SK-N-MC (cell line): ENCODE measurements at regions not wholly inside any gene's neighbourhood (a gene's known extent, or its start where the extent isn't known, plus 50 kb on each side); places are given as distances from the start of the nearest gene placed in this dataset.

ENCODE experiments used
- DNase-seq: peaks from one replicate; pipeline ENCODE4 v3.0.0-alpha.2; 2011; ENCODE audit warnings: low read depth, low spot score
- H3K27ac ChIP-seq: fragments of 200-600 bp; sonication (generic); 2 replicates; pipeline ENCODE4 v1.5.1; 2016; ENCODE audit warnings: mixed run types
- H3K36me3 ChIP-seq: fragments of 200-600 bp; sonication (generic); 2 replicates; pipeline ENCODE4 v1.6.1; 2017; ENCODE audit warnings: antibody characterized with exemption, low read length, mixed read lengths; ENCODE audit not compliant: insufficient read depth
- H3K4me3 ChIP-seq: fragments of 200-600 bp; sonication (generic); 2 replicates; pipeline ENCODE4 v1.5.1; 2016
- H3K9ac ChIP-seq: fragments of 200-600 bp; sonication (generic); 2 replicates; pipeline ENCODE4 v1.8.0; 2017; ENCODE audit warnings: mixed run types, mixed read lengths; ENCODE audit not compliant: insufficient read length
- H3K9me3 ChIP-seq: fragments of 200-600 bp; sonication (generic); 2 replicates; pipeline ENCODE4 v1.6.1; 2017; ENCODE audit warnings: low read depth, mild to moderate bottlenecking, antibody characterized with exemption, low read length, moderate library complexity, mixed read lengths
- EZH2 ChIP-seq: fragments of 200-600 bp; sonication (generic); IDR thresholded peaks from one replicate; pipeline ENCODE4 v1.6.1; 2017; ENCODE audit warnings: antibody characterized with exemption
- FOXP2 ChIP-seq: optimal IDR thresholded peaks from 2 replicates; pipeline ENCODE3; 2011; ENCODE audit warnings: mild to moderate bottlenecking, moderate library complexity; ENCODE audit not compliant: insufficient read depth; ENCODE audit errors: extremely low read length, control extremely low read depth
- POLR2AphosphoS5 ChIP-seq: IDR thresholded peaks from 2 replicates; pipeline ENCODE4 v1.6.1; 2012; ENCODE audit warnings: mild to moderate bottlenecking, low read depth, low read length, borderline replicate concordance

DNA sequence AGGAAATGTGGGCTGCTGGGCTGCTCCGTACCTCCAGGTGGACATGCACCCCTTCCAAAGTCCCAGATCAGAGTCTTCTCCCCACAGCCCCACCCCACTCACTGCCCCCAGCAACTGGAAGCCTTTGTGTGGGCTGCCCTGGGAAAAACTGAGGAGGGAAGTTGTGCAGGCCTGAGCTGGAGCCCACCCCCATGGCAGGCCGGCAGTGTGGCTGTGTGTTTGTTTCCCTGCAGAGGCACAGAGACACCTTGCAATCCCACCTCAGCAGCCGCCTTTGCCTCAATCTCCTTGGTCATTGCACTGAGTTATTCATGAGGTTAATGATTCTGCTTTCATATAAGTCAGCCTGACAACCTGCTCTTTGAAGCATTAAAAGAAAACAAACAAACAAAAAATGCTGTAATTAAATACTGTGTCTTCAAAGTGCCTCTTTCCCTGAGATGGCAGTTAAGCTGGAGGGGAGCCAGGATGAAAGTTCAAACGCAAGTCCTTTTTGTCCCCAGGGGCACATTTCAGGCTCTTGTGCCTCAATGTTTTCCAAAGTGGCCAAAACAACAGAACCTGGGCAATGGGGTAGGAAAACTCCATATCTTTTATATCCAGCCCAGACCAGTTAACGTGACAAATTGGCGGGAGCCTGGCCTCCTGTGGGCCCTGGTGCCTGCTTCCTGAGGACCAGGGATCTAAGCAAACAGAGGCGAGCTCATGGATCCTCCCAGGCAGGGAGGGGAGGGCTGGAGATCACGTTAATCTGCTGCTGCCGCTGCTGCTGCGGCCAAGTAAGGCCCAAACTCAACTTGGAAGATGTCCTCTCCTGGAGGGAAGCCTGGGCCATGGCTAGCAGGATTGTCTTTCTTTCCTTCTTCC, 51.9 kb upstream of the TSPAN11 start:
- no peak for TF ChIP-seq FOXP2
- no peak for TF ChIP-seq EZH2
- no peak for TF ChIP-seq POLR2AphosphoS5
- H3K9ac ChIP-seq, result no peak overlapping the region
- DNase-seq, result no peak
- H3K9me3 ChIP-seq, result no peaks in the 10 kb centered on the region
- no peak overlapping the region for H3K27ac ChIP-seq
- H3K36me3 ChIP-seq, result no peaks in the 10 kb centered on the region
- H3K4me3 ChIP-seq, result no peak overlapping the region

DNA sequence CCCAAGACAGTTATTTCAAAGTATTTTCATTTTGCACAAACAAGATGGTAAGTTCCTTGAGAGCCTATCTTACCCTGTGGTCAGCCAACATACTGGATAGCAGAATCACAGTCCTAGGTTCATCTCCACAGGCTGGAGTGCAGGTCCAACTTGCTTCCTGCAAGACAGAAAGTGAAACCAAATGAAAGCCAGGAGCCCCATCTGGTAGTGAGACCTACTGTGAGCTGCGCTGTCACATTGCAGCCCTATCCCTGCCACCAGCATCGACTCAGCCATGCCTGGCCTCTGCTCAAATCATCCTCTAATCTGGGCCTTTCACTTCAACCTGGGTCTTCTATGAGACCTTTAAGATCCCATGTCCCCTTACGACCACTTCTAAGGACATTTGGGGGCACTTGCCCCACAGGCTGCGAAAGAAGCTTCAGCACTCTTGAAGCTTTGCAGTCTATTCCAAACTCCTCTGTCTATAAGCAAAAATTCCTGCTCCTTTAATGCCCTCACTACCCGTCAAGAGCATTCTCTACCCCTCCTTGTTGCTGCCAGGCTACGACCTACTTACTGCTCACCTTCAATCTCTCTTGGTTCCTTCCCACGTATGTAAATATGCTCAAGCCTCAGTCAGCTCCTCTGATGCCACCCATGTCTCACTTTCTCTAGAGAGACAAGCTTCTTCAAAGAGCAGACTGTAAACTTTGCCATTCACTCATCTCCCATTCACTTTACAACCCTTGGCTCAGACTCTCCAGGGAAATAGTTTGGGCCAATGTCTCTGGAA, 55.9 kb upstream of the TSPAN11 start:
- no peak for TF ChIP-seq EZH2
- no peak for TF ChIP-seq POLR2AphosphoS5
- no peak for TF ChIP-seq FOXP2
- DNase-seq, result no peak
- H3K27ac ChIP-seq, result no peak overlapping the region

DNA sequence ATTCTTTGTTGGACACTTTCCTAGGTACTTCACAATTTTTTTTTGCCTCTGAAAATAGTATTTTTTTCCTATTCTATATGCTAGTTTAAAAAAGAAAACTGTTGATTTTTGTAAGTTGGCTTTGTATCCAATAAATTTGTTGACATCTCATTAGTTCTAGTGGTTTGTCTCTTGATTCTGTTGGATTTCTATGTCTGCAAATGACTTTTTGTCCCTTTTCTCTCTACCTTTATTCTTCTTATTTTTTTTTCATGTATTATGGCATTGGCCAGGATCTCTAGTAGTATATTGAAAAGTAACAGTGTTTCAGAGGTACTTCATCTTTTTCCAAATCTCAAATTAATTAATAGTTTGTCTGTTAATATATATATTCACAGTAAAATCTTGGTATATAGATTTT, 59.1 kb upstream of the TSPAN11 start:
- TF ChIP-seq POLR2AphosphoS5, result no peak
- no peak for TF ChIP-seq EZH2
- TF ChIP-seq FOXP2, result no peak
- Histone ChIP-seq H3K36me3 (no peaks in the 10 kb centered on the region), H3K27ac (no peak overlapping the region), H3K9me3 (peaks cover 5% of the 10 kb centered on the region; the same call in 1 of the 2 replicates), H3K4me3 (no peak overlapping the region), H3K9ac (no peak overlapping the region)
- DNase-seq, result no peak

More for the DNA sequence above, 55.9 kb upstream of the TSPAN11 start:
- Histone ChIP-seq H3K9ac (no peak overlapping the region), H3K9me3 (peaks cover 5% of the 10 kb centered on the region; the same call in 1 of the 2 replicates), H3K4me3 (no peak overlapping the region), H3K36me3 (no peaks in the 10 kb centered on the region)

DNA sequence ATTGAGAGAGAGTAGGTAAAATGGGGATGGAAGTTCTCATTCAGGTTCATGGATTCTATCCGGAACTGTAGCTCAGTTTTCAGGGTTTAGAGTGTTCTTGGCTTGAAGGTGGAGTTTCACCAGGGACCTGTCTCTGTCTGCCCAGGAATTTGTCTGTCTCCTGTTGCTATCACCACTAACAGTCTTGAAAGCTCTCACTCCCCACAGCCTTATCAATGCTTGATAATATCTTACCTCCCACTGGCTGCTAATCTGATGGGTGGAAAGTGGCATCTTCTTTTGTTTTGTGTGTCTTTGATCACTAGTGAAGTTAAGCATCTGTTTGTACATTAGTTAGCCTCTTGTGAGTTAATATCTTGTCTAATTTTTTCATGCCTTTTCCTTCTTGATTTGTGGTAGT, 60.3 kb upstream of the TSPAN11 start:
- TF ChIP-seq POLR2AphosphoS5 (no peak), EZH2 (no peak), FOXP2 (no peak)
- DNase-seq, result no peak
- Histone ChIP-seq H3K9ac (no peak overlapping the region), H3K9me3 (peaks cover 5% of the 10 kb centered on the region; the same call in 1 of the 2 replicates), H3K27ac (no peak overlapping the region), H3K4me3 (no peak overlapping the region), H3K36me3 (no peaks in the 10 kb centered on the region)

DNA sequence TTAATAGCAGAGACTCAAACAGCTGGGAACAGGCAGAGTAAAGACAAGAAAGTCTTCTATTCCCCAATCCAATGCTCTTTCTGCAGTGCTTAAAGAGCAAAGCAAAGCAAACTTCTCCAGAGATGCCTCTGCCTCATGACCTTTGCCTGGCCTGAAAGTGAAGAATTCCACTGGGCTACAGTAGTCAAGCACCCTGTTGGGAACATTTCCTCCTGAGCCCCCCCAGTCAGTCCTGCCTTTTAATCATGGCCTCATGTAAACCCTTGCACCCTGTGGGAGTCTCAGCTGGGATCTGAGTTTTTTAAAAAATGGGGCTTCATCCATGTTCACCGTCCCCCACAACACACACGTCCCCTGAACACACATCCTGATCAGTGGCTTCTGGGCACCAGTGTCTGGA, 62.7 kb upstream of the TSPAN11 start:
- Histone ChIP-seq H3K27ac (no peak overlapping the region), H3K9me3 (peaks cover 5% of the 10 kb centered on the region; the same call in 1 of the 2 replicates), H3K36me3 (no peaks in the 10 kb centered on the region), H3K4me3 (no peak overlapping the region), H3K9ac (no peak overlapping the region)
- TF ChIP-seq EZH2 (no peak), FOXP2 (no peak), POLR2AphosphoS5 (no peak)
- no peak for DNase-seq

DNA sequence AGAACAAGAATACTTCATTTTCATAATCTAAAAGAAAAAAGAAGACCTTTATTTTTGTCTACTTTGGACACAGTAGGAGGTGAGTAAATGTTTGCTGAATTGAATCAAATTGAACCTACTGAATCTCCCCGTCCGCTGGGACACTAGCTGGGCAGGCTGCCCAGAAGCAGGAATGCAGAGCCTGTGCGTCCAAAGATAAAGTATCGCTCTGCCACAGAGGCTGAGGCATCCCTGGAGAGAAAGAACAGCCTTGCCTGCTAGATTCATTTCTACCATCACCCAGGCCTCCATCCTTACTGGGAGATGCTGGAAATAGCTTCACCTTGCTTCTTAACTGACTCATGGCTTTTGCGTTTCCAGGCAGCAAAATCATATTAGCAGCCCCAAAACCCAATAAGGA, 64.1 kb upstream of the TSPAN11 start:
- no peak for TF ChIP-seq POLR2AphosphoS5
- no peak overlapping the region for H3K27ac ChIP-seq
- peaks cover 5% of the 10 kb centered on the region; the same call in 1 of the 2 replicates for H3K9me3 ChIP-seq
- no peak overlapping the region for H3K4me3 ChIP-seq
- no peak for DNase-seq
- H3K9ac ChIP-seq, result no peak overlapping the region
- no peaks in the 10 kb centered on the region for H3K36me3 ChIP-seq

DNA sequence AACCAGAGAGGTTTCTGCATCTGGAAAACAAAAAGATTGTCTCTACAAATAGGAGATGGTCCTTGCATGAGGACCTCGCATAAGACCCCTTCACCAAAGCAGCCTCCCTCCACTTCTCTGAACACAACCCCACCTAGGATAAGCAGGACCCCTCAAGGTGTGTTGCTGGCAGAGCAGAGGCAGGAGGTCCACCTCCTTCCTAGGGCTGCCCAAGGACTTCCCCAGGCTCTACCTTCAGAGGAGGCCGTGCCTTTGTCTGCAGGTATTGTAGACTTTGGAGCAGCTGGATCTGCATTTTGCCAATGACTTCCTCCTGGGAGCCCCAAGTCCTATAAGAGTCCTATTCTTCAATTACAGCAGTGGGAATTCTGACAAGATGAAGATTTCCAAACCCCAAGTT, 67.3 kb upstream of the TSPAN11 start:
- Histone ChIP-seq H3K4me3 (no peak overlapping the region), H3K9me3 (no peaks in the 10 kb centered on the region), H3K27ac (no peak overlapping the region), H3K9ac (no peak overlapping the region), H3K36me3 (no peaks in the 10 kb centered on the region)
- DNase-seq, result no peak
- TF ChIP-seq EZH2 (no peak), FOXP2 (no peak), POLR2AphosphoS5 (no peak)

DNA sequence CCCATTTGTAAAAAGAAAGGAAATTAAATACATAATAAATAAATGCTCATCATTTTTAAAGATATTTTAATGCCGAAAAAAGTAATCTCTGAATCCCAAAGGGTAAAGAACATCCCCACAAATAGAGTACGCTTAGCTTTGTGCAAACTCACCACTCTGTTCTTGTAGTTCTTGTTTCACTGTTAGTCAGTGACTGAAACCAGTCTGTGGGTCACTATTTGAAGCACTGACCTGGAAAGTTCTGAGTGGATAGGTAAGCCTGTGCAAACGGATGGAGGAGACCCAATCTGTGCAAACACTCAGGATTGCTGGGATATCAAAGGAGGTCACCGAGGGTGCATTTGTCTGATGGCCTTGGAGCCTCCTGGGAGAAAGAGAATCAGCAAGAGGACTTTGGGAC, 68.1 kb upstream of the TSPAN11 start:
- H3K9me3 ChIP-seq, result no peaks in the 10 kb centered on the region
- H3K27ac ChIP-seq, result no peak overlapping the region
- H3K4me3 ChIP-seq, result no peak overlapping the region
- no peak overlapping the region for H3K9ac ChIP-seq
- H3K36me3 ChIP-seq, result no peaks in the 10 kb centered on the region
- TF ChIP-seq EZH2, result no peak
- TF ChIP-seq POLR2AphosphoS5, result no peak
- no peak for TF ChIP-seq FOXP2
- DNase-seq, result no peak

DNA sequence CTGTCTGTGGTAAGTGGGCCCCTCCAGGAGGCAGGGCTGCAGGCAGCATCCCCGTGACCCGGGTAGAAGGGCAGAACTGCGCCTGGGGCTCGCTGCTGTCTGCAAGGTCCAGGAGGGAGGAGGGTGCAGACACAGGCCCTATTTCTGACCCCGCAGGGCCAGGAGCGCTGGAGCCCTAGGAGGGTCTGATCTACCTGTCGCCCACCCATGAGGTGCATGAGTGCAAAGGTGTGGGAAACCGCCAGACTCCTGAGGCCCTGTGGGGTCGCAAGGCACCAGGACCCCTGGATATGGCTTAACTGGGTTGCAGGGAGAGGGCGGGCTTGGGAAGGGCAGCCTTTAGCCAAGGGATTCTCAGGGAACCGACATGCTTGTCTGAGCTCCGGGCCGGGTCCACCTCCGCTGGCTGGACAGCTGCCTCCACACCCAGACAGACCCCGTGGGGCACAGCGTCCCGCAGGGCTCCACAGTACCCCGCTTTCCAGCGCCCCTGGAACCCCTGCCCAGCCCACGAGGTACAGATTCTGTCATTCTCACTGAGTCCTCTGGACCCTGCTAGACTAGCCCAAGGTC, 72.9 kb upstream of the TSPAN11 start:
- Histone ChIP-seq H3K4me3 (no peak overlapping the region), H3K27ac (no peak overlapping the region), H3K9me3 (no peaks in the 10 kb centered on the region), H3K9ac (no peak overlapping the region), H3K36me3 (no peaks in the 10 kb centered on the region)
- TF ChIP-seq POLR2AphosphoS5 (no peak), EZH2 (no peak), FOXP2 (no peak)
- DNase-seq, result no peak
